GM19468 (cell line): ENCODE measurements at regions not wholly inside any gene's neighbourhood (a gene's known extent, or its start where the extent isn't known, plus 50 kb on each side); places are given as distances from the start of the nearest gene placed in this dataset.

Experiments
- ATAC-seq: cut with Tn5 transposase; IDR thresholded peaks from one replicate; pipeline ENCODE4 v1.9.1; 2021; ENCODE audit warnings: mild to moderate bottlenecking, moderate library complexity, moderate number of reproducible peaks; ENCODE audit not compliant: unreplicated experiment; ENCODE audit errors: extremely low read depth

DNA sequence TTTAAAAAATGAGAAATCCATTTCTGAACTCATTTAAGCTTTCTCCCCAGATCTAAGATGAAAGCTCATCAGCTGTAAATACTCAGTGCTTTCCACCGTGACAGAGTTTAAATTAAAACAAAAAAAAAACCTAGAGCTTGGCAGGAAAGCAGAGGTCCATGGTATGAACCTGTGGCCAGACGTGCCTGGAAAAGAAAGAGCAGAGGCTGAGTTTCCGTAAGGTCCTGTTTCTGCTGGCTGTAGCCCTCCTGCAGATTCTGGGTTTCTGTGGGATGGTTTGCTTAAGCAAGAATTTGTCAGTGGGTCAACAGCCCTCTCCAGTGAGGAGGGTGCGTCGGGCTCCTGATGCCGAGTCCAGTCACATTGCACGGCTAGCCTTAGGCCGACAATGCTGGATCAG, 383.2 kb downstream of the SAMD5 start:
- no peak for ATAC-seq

DNA sequence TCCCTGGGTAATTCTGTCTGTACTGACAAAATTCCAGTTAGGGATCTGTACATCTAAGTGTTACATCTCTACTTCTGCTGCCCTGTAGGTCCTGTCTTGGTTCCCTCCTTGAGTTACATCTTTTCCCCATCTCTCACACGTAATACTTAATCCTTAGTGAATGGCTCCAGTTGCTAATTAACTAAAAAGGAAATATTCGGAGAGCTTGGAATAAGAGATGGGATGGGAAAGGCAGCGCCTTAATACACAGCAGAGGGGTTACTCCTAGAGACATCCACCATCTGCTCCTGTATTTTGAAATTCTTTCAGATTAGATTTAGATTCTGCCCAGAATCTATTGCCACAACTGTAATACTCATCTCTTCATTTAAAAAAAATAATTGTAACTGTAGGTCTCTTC, 384.0 kb downstream of the SAMD5 start:
- ATAC-seq: no peak

DNA sequence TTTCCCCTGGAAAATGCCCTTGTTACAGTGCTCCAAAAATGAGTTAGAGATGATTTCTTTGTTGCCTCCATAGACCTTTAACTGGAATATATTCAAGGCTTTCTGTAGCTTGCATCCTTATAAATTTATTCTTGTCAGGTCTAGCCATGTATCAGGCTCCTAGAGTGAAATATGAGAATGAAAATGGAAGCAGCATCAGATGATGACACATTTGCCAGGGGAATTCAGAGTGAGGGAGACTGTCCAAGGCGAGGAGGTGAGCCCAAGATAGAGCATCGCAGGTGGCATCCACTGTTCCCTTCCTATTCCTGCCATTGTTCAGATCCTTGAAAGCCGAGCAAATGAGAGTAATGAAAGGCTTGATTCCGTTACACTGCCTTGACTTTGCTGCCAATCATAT, 386.8 kb downstream of the SAMD5 start:
- no peak for ATAC-seq

DNA sequence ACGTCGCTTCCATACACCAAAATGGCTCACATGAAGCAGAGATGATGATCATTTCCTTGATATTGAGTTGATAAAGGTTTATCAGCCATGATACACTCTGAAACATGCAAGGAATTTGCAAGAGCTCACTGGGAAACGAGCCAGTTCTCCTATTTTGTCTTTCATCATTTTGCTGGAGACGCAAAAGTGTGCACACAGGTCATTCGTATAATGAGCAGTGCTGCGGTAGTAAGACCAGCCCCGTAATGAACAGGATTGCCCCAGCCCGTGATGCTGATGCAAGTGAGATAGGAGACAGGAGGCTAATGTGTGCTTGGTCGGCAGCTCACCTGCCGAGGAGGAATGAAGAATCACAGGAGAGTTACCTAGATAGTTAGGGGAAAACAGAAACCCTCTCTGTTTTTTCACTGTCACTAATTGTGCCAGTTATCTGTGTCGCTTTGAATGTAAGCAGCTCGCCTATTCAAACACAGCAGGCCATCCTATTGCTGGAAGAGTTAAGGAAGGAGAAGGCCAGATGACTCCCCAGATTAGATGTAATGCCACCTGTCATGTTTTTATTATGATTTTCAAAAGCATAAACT, 391.8 kb downstream of the SAMD5 start:
- ATAC-seq: no peak

DNA sequence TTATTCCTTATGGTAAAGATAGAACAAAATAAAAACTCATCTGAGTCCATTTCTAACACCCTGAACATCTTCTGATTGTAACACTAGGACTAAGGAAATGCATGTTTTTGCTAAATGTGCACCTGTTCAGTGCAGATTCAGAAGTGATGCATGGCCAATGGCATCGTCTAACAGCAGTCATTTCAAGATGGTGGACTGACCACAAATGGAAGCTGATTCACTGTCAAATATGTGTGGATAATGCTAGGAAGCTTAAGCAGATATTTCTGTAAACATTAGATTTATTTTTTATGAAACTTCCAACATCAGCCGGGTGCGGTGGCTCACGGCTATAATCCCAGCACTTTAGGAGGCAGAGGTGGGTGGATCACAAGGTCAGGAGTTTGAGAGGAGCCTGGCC, 394.8 kb downstream of the SAMD5 start:
- ATAC-seq: no peak

DNA sequence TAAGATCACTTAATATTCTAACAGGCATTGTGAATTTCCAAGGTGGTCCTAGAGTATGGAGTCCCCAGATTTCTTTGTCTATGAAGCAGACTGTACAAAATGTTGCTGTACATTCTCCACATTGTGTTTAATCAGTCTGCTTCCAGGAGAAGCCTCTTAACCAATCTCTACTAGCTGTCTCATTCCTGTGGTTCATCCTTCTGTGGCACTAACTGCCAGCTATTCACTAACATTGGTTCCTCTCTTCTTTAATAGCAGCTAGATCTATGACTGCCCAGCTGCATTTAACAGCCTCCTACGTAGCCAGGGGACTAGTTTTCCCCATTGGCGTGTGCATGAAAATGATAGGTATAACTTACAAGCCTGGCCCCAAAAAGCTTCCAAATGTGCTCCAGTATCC, 395.4 kb downstream of the SAMD5 start:
- no peak for ATAC-seq

DNA sequence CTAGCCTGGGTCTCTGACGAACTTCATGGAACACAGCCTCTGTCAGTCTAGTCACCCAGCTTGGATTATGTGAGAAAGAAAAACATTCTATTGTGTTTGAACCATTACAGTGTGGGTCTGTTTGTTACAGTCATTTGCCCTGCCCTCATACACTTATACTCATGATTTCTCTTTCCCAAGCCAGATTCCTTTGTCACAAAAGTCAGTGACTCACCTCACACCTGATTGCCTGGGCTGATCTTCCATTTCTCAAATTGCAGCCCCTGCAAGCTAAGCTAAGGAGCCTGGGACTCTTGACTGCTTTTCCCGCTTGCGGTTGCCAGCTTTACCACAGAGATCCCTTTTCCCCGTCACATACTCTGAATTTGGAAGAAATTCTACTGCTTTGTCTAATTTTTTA, 395.9 kb downstream of the SAMD5 start:
- no peak for ATAC-seq

DNA sequence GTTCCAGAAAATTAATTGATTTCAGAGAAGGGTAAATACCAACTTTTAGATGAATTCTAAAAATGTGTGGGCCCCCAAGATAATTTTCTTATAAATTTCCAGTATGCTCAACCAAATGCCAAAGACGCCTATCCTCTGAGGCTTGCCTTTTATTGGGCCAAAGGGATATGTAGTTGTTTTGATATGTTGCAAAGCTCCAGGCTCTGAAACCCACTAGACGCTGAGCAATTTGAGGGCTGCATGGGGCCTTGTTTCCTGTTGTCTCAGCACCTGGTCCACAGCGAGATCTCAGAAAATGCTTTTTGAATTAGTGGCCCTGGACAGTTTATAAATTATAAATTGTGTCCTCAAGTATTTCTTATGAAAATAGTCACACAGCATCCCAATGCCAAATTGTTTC, 397.2 kb downstream of the SAMD5 start:
- no peak for ATAC-seq

DNA sequence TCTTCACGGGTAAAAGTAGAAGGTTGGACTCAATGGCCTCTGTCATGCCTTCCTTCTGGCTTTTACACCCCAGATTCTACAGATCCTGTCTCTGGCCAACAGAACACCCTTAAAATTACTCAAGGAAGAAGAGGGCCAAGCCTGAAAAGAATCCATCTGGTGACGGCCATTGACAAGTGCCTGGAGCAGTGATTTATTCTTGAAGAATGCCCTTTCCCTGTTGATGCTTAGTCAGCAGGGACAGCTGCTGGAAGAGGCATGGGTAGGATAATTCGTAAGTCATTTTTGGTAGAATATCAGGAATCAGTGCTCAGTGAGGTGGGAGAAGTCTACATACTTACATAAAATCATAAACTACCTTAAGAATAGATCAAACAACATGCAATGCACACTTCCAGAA, 397.9 kb downstream of the SAMD5 start:
- no peak for ATAC-seq

DNA sequence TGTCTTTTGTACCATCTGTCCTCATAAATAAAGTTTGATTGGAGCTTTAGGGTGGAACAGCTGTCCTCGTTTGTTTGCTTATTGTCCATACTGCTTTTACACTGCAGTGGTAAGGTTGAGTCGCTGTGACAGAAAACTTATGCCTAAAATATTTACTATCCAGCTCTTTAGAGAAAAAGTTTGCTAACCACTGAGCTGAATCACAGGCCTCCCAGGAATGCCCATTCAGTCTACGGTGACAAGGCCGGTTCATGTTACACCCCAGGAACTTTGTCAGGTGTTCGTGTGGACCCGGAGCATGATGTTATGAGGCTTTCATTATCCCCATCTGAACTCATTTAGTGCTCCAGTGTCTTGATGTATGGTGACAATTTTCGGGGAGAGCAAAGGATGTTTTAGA, 401.1 kb downstream of the SAMD5 start:
- ATAC-seq: no peak

DNA sequence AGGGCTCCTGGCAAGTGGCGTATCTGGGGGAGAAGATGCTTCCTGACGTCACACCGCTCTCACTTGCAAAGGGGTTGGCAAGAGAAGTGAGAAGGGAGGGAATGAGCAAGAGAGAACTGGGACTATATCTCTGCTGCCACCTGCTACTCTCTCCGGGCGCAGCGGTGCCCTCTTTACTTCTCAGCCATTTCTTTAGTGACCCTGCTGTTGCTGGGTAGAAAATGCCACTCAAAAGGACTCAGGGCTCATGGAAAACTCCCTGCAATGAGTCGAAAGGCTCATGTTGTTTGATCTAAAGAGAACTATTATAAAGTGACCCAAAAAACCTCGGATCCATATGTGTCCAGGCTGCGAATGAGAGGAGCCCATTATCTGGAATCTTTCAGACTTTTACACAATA, 401.8 kb downstream of the SAMD5 start:
- ATAC-seq: no peak

DNA sequence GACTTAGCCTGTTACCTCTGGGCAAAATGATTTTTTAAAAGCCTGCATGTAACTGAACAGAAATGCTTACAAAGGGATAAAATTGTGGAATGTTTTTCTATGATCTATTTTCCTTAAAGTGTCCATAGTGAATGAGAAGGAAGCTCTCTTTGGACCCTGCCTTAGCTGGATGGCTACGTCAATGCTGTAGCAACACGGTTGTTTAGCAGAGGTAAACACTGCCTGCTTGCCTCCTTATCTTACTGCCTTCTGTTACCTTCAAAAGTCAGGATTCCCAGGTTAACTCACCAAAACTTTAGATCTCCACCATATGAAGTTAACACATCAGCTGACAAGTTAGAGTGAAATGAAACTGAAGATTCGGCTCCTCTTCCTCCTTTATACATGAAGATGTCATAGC, 402.6 kb downstream of the SAMD5 start:
- no peak for ATAC-seq

DNA sequence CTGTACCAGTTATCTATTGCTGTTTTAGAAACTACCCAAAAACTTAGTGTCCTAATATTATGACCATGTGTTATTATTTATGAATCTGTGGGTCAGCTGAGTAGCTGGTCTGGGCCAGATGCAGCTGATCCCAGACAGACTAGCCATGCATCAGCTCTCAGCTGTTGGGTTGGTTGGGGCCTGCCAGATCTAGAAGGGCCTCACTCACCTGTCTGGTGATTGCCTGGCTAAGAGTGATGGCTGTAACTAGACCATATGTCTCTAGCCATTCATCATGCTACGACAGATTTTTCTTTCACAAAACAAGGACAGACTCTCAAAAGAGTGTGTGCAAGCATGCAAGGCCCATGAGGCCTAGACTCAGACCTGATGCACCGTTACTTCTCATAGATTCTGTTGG, 403.2 kb downstream of the SAMD5 start:
- no peak for ATAC-seq

DNA sequence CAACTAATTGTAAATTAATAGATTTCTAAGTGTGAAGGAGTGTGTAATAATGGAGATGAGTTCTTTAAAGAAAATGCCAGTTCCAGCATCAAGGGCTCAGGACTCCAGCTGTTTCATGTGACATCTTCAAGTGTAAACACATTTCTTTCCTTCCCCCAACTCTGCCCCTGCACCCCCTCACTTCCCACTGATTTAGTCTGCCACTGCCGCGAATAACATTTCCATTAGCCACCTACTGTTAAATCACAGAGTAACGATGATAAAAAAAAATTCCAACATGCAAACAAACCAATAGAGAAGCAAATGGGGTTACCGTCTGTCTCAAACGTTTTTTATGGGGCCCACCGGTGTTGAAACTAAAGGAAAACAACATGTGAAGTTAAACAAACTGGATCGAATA, 414.3 kb downstream of the SAMD5 start:
- ATAC-seq: no peak

DNA sequence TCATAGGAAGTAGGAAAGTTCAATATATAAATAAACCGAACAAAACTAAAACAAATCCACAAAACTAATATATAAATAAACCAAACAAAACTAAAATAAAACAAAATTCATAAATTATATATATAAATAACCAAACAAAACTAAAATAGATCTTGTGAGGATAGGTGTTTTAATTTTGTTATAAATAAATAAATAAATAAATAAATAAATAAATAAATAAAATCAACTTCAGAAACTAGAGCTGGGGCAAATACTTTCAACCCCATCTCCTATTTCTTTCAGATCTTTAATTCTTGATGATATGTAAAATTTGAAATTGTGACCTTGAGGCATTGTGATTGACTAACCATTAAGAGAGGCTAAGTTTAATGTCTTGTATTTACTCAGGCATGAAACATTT, 416.1 kb downstream of the SAMD5 start:
- ATAC-seq: no peak

DNA sequence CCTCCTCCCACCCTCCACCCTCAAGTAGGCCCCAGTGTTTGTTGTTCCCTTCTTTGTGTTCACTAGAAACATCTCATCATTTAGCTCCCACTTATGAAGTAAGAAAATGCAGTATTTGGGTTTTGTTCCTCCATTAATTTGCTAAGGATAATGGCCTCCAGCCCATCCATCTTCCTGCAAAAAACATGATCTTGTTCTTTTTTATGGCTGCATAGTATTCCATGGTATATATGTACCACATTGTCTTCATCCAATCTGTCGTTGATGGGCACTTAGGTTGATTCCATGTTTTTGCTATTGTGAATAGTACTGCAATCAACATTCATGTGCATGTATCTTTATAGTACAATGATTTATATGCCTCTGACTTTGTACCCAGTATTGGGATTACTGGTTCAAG, 416.8 kb upstream of the SASH1 start:
- no peak for ATAC-seq

DNA sequence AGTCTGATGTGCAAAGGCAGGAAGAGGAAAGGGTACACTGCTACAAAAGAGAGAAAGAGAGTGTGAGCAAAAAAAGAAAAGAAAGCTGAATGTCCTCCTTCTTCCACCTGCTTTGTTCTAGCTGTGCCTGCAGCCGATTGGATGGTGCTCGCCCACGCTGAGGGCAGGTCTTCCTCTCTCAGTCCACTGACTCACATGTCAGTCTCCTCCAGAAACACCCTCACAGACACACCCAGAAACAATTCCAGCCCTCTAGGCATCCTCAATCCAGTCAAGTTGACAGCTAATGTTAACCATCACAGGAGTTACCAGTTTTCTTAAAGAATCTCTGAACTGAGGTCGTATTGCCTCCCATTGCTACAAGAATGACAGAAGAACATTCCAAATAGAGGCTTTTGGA, 411.9 kb upstream of the SASH1 start:
- ATAC-seq: no peak

DNA sequence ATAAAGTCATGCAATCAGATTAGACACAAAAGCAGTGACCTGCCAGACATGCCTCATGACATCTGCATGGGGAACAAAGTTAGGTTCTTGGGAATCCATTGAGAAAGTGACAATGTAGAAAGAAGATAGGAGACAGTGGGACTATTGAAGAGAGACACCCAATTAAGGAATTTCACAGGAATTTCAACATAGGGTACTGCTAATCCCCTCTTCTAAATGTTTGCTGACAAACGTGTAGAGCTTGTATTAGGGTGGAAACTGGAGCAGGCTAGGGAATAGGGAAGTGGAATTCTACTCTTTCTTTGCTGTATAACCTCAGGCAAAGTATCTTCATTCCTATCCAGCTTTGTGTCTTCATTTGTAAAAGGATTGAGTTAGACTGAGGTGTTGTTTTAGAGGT, 409.4 kb upstream of the SASH1 start:
- ATAC-seq: no peak

DNA sequence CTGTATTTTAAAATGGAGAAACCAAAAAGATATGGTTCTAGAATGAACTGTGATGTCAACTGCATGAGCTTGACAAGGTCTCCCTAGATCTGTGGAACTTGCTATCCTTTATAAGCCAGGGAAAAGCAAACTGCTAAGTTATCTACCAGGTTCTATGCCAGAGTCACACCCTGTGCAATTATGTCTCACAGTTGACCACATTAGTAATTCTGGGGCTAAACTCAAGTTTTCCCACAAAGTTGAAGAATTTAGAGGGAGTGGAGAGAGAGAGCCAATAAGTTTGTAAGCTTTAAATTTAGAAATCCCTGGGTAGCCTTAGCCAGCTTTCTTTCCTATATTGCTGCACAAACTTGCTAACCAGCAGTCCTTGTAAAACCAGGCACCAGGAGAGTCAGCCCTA, 407.0 kb upstream of the SASH1 start:
- ATAC-seq: no peak

DNA sequence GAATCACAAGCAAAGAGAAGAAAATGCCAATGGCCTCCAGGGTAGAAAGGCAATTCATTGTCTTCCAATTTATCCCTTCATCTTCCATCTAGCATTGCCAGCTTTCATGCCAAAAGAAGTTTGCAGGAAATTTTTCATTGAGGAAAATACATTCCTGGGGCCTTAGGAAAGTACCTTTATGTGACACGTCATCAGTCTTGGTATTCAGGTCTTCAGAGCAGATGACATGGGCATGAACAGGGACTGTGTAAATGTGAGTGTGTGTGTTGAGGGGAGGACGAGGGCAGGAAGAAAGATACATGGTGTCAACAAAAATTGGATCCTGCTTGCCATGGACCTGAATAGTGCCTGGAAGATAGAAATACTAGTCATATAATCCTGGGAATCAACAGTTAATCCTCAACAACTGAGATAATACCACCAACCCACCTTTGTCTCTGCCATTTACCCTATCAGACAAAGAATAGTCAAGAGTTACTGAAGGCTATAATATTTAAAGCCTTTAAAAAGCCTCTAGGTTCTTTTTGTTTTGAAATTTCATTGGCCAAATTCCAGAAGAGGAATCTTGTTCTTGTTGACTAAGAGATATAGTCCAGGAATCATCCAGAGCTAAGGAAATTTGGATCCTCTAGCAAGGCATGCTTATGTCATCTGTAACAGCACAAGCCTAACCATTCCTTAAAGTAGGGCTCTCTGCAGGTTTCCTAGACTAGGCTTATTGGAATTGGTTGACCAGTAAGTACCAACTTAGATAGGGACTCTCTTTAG, 405.8 kb upstream of the SASH1 start:
- ATAC-seq: no peak

DNA sequence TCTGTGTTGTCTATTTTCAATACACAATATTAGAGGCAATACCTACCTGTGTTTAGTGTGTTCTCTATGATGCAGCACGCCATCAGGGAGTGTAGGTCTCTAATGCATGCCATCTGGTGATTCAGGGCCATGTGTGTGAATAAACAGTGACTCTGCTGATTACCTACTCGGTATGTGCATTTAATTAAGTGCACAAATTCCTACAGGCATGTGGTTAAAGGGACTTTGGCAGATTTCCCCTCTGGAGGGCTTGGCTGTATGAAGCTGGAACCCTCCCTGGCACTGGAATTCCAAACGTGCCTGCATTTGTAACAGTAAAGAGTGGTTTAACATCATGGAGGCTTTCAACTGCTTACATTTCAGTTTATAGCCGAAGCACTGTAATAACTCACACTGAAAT, 401.5 kb upstream of the SASH1 start:
- ATAC-seq: no peak

DNA sequence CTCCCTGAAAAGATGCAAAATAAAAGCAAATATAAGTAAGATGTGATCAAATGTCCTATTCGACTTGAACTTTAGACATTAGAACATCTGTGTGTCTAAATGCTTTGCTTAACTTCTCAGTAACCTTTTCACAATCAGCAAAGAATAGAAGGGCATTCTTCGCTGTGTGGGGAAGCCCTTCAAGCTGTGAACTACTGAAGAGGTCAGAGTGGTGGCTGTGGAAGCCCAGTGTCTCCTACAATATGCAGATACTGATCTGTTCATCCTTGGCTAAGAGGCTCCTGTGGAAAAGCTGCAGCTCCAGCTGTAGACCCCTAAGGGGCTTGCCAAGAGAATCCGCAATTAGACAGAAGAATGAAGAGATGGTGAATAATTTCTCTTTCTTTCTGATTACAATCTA, 400.3 kb upstream of the SASH1 start:
- no peak for ATAC-seq
